ENCODE measurements at regions not wholly inside any gene's neighbourhood (a gene's known extent, or its start where the extent isn't known, plus 50 kb on each side); places are given as distances from the start of the nearest gene placed in this dataset.

- no peak for TF ChIP-seq EZH2phosphoT487 (IDR thresholded peaks at IDR 0.05; ENCODE audit: low read depth, severe bottlenecking, unreplicated experiment)
- TF ChIP-seq, protein P1, sequence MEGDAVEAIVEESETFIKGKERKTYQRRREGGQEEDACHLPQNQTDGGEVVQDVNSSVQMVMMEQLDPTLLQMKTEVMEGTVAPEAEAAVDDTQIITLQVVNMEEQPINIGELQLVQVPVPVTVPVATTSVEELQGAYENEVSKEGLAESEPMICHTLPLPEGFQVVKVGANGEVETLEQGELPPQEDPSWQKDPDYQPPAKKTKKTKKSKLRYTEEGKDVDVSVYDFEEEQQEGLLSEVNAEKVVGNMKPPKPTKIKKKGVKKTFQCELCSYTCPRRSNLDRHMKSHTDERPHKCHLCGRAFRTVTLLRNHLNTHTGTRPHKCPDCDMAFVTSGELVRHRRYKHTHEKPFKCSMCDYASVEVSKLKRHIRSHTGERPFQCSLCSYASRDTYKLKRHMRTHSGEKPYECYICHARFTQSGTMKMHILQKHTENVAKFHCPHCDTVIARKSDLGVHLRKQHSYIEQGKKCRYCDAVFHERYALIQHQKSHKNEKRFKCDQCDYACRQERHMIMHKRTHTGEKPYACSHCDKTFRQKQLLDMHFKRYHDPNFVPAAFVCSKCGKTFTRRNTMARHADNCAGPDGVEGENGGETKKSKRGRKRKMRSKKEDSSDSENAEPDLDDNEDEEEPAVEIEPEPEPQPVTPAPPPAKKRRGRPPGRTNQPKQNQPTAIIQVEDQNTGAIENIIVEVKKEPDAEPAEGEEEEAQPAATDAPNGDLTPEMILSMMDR (IDR thresholded peaks at IDR 0.05; ENCODE audit: poor library complexity): no peak
Observed at GRCh38 chr7:41326616-41327015, 376.3 kb downstream of the INHBA start.
